HG03175 (cell line): ENCODE measurements at regions not wholly inside any gene's neighbourhood (a gene's known extent, or its start where the extent isn't known, plus 50 kb on each side); places are given as distances from the start of the nearest gene placed in this dataset.

ENCODE experiments used
- ATAC-seq: cut with Tn5 transposase; IDR thresholded peaks from one replicate; pipeline ENCODE4 v1.9.1; 2021; ENCODE audit warnings: mild to moderate bottlenecking, moderate library complexity; ENCODE audit not compliant: unreplicated experiment

DNA sequence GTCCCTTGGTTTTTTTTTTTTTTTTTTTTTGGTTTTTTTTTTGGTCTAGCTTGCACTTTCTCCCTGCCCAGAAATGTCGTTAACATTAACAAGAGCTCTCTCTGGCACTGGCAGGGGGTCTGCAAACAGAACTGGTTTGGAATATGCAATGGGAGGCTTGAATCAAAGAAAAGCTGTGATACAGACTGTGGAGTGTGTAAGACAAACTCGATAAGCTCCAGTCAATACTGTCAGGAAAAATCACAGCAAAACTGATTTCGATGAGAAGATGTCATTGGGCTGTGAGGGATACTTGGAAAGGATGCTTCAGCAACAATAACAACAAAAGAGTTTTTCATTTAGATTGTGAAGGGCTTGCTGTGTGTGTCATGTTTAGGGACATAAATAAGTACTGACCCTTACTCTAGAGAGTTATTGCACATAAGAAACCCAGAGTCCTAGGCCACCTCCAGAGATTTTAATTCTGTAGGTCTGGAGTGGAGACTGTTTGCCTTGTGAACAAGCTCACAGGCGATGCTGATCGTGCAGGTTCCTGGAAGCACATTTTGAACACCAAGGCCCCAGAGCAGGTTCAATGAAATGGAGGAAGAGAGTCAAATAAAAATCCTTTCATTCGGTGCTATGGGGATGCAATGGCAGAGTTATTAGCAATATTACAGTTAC is 470.7 kb upstream of the RBFOX1 start:
- no peak for ATAC-seq

DNA sequence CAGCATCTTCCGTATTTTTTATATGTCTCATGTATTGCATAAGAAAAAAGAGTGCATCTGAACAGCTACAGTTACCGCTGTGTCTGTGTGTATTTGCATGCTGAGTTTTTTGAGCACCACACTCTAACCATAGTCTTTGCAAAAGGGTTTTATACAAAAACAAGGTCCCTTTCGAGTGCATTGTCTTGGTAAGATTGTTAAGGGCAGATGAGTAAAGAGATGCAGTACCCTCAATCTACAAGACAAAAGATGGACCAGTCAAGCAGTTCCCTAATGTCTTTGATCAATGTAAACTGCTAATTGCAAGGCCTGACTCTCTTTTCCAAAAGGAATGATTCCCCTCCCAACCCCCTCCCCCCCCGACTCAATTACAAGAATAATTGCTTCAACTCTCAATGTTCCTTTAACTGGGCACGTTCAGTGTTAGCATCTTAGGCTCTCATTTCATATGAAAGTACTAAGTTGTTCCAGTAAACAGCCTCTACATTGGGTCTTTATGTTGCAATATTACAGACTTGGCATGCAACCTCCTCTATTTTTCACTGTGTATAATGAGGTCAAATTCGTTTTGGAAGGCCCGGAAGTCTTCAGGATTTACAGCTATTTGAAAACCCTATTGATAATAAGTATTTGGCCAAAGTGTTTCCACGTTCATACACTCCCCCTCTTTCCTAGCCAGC is 471.4 kb upstream of the RBFOX1 start:
- no peak for ATAC-seq

DNA sequence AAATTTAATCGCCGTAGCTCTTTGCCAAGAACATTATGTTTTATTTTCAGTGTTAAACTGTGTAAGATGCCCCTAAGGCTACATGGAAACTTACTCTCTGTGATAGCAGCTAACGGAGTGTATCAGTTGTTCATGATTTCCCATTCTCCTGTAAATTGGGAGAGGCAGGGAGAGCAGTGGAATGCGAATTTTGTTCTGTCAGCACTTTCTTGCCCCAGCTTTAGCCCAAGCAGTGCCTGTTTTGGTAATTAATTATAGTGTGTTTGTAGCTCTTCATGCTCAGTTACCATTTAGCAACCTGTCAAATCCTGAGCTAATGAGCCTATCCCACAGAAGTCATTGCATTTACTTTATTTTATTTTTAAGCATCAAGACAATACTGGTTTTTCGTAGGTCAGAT is 475.1 kb upstream of the RBFOX1 start:
- ATAC-seq: no peak

DNA sequence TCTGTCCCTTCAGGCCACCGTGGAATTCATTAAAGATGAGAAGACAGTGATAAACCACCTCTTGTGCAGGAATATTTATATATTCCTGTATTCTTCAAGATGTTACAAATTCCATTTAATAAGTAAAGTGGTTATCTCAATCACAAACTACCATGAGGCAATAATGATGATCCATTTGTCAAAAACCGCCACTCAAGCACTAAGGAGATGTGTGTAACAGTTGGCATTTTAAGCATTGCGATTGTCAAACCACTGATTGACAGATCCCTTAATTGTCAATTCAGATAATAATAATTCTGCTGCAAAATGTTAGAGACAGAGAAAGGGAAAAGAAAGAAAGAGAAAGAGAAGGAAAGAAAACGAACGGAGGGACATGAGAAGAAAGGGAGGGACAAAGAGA is 476.1 kb upstream of the RBFOX1 start:
- ATAC-seq: no peak

DNA sequence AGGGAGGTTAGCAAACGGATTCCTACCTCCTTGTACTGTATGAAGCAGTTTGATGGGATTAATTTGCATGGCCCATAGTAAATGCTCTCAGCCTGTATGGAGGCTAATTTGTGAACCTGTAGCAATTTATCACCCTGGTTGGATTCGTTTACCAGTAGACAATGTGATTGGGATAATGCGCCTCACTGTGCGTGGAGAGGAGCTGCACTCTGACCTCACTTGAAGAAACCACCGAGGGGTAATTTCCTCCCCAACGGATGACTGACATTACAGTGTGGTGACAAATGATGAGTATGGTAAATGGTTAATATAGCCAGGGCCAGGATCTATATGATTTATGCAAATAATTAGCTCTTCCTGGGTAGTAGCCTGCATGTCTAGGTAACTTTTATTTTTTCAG is 479.1 kb upstream of the RBFOX1 start:
- no peak for ATAC-seq

DNA sequence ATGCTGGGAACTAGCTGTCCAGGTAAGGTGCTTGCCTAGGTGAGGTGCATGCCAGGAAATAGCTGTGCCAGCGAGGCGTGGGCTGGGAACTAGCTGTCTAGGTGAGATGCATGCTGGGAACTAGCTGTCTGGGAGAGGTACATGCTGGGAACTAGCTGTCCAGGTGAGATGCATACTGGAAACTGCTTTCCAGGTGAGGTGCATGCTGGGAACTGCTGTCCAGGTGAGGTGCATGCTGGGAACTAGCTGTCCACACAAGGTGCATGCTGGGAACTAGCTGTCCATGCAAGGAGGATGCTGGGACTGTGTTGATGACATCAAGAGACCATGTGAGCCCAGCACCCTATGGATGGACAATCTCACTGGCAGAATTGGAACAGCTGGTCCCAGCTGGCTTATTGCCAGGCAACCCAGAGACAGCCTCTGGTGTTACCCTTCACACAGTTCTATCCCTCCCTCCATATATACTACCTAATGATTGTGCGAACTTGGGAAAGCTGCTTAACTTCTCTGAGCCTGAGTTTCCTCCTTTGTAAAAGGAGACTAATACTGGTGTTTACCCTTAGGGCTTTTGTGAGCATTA is 479.9 kb upstream of the RBFOX1 start:
- ATAC-seq: no peak

DNA sequence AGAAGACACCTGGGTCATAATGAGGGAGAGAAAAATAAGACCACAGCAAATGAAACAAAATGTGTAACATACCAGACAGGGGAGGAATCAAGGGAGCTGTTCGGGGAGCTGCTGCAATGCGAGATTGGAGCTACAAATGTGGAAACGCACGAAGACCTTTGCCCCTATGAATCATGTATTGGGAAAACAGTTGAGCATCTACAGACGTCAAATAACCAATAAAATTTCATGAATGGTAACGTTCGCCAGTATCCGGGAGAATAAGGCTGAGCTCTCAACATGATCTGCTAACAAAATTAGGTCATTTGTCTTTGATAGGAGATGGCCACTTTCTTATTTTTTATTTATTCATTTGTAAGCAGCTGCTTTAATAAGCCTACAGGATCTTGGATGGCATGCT is 486.2 kb upstream of the RBFOX1 start:
- ATAC-seq: no peak

DNA sequence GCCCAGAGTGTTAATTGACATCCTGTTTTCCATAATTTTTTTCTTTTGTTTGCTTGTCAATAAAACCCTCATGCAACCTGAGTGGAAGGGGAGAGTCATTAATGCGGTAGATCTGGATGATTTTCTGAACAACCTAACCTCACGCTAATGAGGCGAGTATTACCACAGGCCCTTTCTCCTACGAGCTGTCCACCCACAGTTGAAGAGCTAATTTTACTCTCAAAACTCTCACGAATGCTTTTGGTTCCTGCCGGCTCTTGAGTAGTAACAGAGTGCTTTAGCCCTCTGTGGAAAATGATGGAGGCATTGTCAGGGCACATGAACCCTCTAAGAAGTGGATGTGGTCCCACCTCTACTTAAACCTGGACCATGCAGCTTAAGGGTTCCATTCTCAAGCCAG is 491.3 kb upstream of the RBFOX1 start:
- no peak for ATAC-seq

DNA sequence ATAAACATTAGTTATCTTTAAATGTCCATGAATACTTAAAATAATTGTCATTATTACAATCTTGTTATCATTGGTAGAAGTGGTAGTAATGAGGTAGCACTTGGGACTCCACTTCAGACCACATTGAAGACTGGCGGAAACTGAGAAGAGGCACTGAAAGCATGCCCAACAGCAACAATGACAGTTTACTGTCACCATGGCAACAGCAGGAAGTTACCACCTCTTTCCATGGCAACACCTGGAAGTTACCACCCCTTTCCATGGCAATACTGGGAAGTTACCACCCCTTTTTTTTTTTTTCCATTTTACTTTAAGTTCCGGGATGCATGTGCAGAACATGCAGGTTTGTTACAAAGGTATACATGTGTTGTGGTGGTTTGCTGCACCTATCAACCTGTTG is 494.9 kb upstream of the RBFOX1 start:
- ATAC-seq: no peak

DNA sequence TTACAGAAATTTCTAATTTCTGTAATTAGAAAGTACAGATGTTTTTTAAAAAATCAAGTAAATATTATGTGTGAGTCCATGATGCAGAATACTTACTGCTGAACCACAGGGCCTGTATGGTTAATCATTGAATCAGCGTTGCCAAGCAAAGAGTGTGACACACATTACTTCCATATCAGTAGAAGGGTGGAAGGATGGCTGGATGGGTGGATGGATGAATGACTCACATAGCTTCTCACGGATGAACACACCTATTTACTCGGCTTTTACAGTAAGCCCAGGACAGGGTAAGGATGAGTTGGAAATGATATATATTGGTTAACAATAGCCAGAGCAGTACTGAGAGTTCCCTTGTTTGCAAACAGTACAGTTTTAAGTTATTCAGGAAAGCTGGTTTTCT is 495.9 kb upstream of the RBFOX1 start:
- ATAC-seq: no peak

DNA sequence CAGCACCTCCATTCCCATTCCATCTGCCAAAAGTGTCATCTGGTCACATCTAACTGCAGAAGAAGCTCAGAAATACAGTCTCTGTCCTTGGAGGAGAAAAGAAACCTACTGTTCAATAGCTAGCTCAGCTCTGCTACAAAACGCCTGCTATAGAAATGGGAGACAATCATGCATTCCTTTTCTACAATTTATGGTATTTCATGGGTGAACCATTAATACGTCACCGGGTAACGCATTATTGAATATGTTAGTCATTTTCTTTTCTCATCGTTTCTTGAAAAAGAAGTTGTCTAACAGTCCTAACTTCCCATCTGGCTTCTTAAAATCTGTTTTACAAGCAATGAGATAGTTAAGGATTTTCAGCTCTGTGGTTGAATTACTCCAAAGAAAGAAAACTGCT is 496.7 kb upstream of the RBFOX1 start:
- no peak for ATAC-seq

DNA sequence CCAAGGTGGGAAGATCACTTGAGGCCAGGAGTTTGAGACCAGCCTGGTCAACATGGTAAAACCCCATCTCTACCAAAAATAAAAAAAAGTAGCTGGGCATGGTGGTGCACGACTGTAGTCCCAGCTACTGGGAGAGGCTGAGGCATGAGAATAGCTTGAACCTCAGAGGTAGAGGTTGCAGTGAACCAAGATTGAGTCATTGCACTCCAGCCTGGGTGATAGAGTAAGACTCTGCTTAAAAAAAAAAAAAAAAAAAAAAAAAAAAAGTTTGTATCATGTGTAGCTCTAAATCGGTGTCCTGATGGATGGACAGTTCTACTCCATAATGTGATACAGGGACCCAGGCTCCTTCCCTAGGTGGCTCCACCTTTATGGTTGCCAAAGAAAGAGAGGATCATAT is 497.1 kb upstream of the RBFOX1 start:
- ATAC-seq: no peak

DNA sequence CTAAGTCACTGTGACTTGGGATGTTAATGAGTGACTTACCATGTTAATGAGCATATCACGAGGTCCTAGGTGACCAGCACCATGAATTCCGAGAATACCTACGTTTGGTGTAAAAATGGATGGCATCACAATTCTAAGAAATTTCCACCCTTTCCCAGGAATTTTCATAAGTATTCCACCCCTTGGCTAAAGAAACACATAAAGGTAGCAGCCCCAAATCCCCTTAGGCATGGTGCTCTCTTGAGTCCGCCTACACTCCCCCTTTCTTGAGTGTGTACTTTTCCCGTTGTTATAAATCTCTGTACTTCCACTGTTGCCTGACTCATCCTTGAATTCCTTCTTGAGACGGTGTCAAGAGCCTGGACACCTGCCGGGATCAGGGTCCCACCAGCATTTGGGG is 504.0 kb upstream of the RBFOX1 start:
- ATAC-seq: no peak

DNA sequence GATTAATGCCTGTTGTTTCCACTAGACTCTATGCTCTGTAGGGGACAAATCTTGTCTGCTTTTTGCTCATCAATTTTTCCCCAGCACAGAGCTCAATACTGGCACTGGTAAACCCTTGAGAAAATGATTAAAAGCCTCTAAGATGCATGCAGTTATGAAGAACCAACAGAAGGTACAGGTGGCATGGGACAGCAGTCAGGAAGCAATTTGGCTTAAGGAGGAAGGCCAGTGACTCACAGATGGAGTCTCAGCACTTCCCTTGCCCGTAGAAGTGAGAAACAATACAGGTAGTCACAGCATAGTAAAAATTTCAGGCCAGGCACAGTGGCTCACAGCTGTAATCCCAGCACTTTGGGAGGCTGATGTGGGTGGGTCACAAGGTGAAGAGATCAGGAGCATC is 504.7 kb upstream of the RBFOX1 start:
- ATAC-seq: no peak

DNA sequence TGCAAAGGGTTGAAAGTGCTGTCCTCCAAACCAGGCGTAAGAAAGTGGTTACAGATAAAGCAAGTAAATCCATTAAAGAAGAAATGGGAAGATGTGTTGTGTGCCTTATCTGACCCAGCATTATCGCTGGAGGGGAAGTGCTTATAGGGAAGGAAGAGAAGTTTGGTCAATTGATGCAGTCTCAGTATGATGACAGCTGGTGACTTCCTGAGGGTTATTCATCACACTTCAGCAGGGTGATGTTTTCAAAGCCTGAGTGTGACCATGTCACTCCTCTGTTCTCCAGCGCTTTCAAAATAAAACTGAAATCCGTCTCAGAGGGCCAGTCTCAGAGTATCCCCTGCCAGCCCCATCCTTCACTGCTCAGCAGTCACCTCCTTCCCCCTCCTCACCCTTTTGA is 505.4 kb upstream of the RBFOX1 start:
- no peak for ATAC-seq

DNA sequence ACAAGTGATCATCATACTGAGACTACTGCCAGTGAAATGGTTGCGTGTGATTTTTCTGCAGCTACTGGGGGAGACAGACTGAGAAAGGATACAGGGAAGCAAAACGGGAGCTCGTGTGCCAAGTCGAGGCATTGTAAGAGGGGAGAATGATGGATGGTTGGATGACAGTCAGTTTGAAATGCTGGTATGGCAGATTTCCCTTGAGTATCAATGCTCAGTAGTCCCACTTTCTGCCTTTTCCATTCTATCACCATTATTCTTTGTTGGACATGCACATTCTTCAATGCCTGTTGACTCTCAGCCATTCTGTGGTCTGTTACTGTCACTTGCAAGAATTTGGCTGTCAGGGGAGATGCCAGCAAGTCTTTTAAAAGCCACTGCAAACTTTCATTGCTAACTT is 510.6 kb upstream of the RBFOX1 start:
- no peak for ATAC-seq

DNA sequence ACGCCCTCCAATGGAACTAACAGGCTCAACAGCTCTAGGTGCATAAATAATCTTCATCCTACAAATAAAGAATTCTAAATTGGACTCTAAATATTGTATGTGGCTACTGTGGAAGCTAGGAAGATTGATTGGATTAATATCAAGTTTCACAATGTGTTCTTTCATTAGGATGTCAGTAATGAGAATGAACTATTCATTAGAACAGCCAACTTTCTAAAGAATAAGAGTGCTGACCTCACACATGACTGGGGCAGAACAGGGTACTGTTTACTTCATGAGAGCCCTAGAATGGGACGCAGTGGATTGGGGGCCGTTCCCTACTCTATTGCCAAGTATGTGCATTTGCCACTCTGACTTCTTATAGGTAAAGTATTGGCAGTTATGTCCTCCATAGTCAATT is 528.2 kb upstream of the RBFOX1 start:
- no peak for ATAC-seq

DNA sequence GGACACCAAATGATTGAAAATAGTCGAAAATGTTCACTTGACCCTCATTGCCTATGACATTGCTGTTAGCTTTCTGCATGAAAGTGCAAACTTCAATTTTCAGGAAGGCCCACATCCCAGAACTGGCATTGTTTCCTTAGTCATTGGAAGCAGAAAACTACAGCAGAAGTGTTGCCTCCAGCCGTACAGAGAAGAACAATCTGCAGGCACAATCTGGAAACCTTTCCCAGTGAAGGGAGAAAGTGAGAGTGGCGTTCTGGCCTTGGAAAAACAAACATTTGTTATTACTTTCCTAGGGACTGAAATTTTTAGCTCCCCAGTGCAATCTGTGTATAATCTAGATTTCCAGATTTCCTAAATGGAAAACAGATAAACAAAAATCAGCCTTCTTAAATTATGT is 529.5 kb upstream of the RBFOX1 start:
- ATAC-seq: no peak

DNA sequence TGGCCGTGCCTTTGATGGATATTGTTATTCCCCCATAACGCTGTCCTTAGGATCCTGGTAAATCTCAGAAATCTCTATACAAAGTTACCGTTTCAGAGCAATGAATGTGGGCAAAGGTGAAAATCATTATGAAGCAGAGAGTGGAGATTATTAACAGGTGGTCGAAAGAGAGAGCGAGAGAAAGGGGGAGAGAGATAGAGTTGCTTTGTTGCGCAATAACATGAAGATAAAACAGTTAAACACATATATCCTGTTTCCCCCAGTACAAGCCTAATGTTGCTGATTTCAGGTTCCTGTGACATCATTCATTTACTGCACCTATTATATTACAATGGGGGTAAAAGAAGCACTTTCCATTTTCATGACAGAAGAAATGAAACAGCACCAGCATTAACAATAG is 535.4 kb upstream of the RBFOX1 start:
- ATAC-seq: no peak

DNA sequence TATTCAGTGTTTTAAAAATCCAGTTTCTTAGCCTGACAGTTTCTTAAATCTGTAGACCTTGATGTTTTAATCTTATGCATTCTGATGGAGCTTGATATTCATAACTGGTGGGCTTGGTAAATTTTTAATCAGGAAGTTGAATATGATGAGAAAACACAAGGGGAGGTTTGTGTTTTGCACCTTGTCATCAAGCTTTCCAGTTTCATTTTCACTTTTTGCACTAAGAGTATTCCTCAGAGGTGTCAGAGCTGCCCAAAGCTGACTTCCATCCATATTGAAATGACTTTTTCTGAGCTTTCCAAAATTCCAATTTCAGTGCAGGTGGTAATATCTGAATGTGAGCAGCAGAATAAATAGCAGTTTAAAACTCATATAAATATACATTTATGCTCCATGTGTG is 555.0 kb upstream of the RBFOX1 start:
- no peak for ATAC-seq

DNA sequence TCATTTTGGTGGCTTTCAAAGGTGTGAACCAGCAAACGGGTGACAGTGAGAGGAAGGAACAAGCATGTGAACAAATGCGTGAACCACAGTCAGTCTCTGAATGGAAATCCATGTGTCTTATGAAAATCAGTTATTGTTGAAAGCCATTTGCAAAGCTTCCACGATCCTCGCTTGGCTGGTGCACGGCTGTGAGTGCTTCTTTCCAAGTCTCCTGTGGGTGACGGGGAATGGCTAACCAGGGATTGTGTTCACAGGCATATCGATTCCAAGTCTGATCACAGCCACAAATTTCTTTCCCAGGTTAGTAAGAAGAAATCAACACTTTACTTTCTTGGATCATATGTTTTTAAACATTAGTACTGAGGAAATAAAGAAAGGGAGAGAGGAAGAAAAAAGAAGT is 556.9 kb upstream of the RBFOX1 start:
- ATAC-seq: no peak

DNA sequence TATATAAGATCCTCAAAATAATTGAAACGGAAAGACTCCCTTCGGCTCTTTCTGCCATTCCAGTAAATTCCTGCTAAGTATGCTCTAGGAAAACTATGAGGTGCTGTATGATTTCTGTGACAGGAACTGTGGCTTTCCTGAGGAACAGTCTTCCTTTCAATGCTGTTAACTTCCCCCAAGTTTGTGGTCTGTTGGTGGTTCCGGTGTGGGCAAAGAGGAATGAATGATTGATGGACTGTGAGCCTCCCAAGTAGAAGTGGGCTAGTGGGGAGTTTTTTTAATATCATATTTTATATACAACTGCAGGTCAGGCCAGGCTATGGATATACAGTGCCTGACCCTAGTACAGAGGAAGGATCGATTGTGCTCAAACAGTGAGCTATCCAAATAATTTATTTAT is 560.7 kb upstream of the RBFOX1 start:
- no peak for ATAC-seq

DNA sequence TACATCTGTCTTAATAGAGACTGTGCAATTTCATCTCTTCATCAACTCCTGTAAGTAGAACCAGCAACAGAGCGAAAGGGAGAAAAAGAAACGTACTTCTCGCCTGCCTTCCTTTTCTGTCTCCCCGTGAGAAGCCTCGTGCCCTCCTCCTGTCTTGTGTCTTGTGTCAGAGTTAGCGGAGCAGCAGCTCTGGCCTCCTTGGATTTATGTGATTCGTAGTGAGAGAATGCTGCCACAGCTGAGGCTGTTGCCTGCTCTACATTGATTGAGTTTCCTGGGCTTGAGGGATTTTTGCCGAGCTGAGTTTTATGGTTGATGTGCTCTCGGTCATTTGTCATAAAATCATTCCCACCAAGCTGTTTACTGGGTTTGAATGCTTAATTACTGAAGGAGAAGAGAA is 579.1 kb upstream of the RBFOX1 start:
- ATAC-seq: no peak
